Epithelial cell of prostate (primary cell): ENCODE measurements at regions not wholly inside any gene's neighbourhood (a gene's known extent, or its start where the extent isn't known, plus 50 kb on each side); places are given as distances from the start of the nearest gene placed in this dataset.
"Not testable (repeated sequence)": the region's sequence is repeated elsewhere in the genome, so short reads cannot be mapped to it uniquely, and the experiment has no call there.

Experiments used
- DNase-seq: peaks from one replicate; pipeline ENCODE4 v3.0.0-alpha.2; 2011; ENCODE audit warnings: low read depth, low spot score
- H3K27ac ChIP-seq: fragments of 450-650 bp; 2 replicates; pipeline ENCODE4 v1.5.1; 2017; ENCODE audit warnings: mild to moderate bottlenecking

- no peak for DNase-seq
- H3K27ac ChIP-seq: no peak overlapping the region
Measured at GRCh38 chr15:81940467-81941451, 105.1 kb downstream of the MEX3B start.

GRCh38 chr15:81939604-81940440, 106.0 kb downstream of the MEX3B start:
- no peak overlapping the region for H3K27ac ChIP-seq
- DNase-seq: peak; percentile 24

DNA sequence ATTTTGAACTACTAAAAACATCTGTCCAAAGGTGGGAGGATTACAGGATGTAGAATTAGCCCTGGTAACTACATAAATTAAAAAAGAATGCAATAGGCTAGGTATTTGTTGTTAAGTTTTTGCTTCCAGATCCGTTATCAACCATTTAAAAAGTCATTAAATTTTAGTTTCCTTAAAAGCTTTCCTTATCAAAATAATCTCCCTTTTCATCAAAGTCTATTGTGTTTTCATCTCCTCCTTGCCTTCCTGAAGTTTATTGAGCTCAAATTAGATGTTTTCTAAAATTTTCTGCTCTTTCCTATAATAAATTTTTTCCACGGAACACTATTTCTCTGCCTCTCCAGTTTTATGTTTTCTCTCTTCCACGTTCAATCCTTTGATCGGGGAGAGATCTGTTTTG, 108.6 kb downstream of the MEX3B start:
- no peak overlapping the region for H3K27ac ChIP-seq
- DNase-seq: no peak

DNA sequence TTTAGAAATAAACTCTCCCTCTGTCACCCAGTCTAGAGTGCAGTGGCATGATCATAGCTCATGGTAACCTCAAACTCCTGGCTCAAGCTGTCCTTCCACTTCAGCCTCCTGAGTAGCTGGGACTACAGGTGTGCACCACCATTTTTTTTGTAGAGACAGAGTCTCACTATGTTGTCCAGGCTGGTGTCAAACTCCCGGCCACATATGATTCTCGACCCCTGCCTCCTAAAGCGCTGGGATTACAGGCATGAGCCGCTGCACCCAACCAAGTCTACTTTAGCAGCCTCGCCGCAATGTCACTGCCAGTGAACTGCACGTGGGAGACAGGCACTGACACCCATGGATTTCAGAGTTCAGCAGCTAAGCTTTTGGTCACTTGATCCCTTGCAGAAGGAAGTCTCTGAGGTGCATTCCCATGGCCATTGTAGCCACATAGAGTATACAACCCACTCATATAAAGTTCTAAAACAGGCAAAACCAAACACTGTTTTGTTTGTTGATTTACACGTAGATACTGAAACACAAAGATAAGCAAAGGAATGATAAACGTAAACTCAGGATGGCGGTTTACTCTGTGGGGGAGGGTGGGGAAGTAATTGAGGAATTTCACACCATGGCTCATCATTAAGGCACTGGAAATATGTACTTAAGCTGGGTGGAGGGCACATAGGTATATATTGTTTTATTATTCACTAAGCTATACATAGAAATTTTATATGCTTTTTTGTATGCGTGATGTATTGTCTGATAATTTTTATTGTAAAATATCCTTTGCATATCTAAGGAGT, 115.0 kb downstream of the MEX3B start:
- no peak overlapping the region for H3K27ac ChIP-seq
- DNase-seq: no peak

- no peak overlapping the region for H3K27ac ChIP-seq
- no peak for DNase-seq
Measured at GRCh38 chr15:81929557-81929956, 116.3 kb downstream of the MEX3B start.

GRCh38 chr15:81926981-81927380, 118.8 kb downstream of the MEX3B start:
- H3K27ac ChIP-seq: no peak overlapping the region
- DNase-seq: no peak

- no peak overlapping the region for H3K27ac ChIP-seq
- no peak for DNase-seq
Measured at GRCh38 chr15:81924729-81925128, 121.1 kb downstream of the MEX3B start.

DNA sequence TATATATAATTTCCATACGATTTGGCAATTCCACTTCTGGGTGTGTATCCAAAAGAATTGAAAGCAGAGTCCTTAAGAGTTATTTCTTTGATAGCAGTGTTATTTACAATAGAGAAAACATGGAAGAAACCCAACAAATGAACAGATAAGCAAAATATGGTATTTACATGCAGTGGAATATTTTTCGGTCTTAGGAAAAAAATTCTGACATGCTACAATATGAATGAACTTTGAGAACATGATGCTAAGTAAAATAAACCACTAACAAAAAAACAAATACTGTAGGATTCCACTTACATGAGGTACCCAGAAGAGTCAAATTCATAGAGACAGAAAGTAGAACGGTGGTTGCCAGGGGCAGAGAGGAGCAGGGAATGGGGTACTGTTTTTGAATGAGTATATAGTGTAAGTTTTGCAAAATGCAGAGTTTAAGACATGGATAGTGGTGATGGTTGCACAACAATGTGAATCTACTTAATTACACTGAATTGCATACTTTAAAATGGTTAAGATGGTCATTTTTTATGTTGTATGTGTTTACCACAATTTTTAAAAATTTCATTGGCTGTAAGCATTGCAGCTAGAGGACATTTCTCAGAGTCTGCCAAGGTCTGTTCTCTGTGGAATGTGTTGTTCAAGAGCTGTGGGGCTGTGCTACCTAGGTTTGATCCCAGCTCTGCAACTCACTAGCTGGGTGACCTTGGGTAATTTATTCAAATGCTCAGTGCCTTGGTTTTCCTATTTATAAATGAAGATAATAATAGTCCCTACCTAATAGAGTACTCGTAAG, 122.1 kb downstream of the MEX3B start:
- no peak overlapping the region for H3K27ac ChIP-seq
- no peak for DNase-seq

DNA sequence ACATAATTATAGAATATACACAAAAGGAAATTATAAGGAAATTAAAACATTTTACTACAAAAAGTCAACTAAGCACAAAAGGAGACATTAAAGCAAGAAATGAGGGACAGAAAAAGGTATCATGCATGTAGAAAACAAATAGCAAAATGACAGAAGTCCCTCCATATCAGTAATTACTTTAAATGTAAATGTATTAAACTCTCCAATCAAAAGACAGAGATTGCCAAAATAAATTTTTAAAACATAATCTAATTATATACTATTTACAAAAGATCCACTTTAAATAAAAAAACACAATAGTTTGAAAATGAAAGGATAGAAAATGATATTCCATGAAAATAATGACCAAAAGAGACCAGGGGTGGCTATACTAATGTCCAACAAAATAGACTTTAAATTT, 123.7 kb downstream of the MEX3B start:
- H3K27ac ChIP-seq: no peak overlapping the region
- no peak for DNase-seq

DNA sequence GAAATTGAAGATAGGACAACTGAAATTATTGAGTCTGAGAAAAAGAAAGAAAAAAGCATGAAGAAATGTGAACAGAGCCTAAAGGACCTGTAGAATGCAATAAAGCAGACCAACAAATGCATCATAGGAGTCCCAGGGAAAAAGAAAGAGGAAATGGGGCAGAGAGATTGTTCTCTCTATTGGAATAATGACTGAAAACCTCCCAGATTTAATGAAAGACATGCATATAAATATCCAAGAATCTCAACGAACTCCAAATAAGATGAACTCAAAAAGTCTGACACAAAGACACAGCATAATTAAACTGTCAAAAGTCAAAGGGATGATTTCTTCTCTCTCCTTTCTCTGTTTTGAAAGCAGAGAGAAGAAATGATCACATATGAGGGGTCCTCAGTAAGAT, 124.7 kb downstream of the MEX3B start:
- no peak overlapping the region for H3K27ac ChIP-seq
- no peak for DNase-seq

DNA sequence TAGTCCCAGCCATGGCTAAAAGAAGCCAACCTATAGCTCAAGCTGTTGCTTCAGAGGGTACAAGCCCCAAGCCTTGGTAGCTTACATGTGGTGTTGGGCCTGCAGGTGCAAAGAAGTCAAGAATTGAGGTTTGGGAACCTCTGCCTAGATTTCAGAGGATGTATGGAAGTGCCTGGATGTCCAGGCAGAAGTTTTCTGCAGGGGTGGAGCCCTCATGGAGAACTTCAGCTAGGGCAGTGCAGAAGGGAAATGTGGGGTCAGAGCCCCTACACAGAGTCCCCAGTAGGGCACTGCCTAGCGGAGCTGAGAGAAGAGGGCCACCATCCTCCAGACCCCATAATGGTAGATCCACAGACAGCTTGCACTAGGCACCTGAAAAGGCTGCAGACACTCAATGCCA, 127.1 kb downstream of the MEX3B start:
- not testable (repeated sequence) for H3K27ac ChIP-seq, DNase-seq

DNA sequence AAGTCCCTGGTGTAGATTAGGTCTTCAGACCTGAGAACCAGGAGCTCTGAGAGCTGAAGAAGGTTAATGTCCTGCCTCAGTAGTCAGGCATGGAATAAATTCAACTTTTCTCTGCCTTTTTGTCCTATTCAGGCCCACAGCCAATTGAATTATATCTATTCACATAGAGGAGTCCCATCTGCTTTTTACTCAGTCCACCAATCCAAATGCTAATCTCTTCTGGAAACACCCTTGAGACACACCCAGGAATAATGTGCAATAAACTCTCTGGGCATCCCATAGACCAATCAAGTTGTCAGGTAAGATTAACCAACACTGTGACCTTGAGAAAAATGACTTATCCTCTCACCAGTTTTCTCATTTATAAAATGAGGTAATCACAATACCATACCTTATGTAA, 129.4 kb downstream of the MEX3B start:
- no peak overlapping the region for H3K27ac ChIP-seq
- DNase-seq: no peak

- no peak overlapping the region for H3K27ac ChIP-seq
- DNase-seq: no peak
Measured at GRCh38 chr15:81915990-81916389, 129.8 kb downstream of the MEX3B start.

DNA sequence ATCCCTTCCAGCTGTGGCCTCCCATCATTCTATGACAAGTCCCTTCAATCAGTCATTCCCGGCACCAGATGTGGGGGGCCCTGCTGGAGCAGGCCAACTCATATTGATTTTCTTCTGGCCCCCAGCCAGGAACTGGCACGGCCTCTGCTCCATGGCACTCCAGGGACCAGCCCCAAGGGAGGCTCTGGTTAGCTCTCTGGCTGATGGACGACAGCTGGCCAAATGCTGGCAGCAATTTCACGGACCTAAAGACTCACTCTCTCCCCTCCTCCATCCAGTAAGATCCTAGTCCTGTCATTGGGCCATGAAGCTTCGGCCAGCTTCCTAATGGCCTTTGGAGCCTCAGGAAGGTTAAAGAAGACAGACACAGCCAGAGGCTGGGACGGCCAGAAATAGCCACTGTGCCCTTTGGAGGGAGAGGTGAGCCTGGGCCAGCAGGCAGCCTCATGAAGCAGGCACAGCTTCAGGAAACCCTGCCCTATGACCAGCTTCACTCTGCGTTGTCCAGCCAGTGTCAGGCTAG, 131.0 kb downstream of the MEX3B start:
- H3K27ac ChIP-seq: no peak overlapping the region
- no peak for DNase-seq

DNA sequence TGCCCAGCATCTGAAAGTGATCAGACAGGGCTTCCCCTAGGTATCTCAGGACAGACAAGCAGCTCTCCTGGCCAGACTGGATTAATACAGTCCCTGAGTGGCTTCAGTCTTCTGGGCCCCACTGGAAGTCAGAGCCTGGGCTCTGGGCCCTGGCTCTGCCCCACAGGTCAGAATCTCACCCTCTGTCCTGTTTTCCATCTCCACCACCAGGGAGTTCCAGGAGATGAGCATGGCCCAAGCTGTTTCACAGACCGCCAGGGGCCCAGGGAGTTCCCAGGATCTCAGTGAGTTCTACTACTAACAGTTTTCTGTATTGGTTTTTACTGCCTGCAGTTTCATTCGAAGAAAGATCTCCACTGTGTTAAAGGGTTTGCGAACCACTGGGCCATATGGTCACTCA, 131.5 kb downstream of the MEX3B start:
- DNase-seq: no peak
- H3K27ac ChIP-seq: no peak overlapping the region

DNA sequence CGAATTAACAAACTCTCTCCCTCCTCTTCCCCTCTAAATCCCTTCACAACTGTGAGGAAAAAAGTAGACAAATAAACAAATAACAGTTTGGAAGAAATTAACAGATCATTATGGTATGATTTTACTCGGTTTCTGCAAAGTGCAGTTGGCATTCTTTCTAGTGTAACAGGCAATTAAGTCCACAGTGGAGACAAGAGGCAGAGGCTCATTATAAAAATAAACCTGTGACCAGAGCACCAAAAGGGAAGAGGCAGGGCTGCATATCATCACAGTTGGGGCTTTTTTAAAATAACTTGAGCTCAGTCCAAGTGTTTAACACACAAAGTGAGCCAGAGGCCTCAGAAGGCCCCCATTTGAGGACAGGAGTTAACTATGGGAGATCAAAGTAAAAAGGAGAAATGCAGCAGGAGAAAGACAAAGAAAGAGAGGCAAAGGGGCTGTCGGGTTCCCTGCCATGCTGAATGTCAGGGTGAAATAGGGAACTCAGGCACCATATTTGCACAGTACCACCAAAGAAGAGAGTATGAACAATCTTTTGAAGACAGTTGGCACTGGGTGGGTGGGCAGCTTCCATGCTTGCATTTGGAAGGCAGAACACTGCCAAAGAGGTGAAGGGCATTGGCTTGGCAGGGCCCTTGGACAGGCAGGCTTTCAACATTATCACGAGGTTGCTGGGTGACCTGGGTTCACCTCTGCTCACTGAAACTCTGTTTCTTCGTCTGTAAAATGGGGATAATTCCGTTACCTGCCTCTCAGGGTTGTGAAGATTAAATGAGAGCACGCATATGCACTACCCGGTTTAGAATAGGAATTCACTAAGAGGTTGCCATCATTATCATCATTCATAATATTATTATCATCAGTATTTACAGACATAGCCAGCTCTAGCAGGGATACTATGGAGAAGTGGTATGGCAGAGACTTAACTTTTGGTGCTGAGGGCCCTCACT, 134.5 kb downstream of the MEX3B start:
- H3K27ac ChIP-seq: no peak overlapping the region
- no peak for DNase-seq

DNA sequence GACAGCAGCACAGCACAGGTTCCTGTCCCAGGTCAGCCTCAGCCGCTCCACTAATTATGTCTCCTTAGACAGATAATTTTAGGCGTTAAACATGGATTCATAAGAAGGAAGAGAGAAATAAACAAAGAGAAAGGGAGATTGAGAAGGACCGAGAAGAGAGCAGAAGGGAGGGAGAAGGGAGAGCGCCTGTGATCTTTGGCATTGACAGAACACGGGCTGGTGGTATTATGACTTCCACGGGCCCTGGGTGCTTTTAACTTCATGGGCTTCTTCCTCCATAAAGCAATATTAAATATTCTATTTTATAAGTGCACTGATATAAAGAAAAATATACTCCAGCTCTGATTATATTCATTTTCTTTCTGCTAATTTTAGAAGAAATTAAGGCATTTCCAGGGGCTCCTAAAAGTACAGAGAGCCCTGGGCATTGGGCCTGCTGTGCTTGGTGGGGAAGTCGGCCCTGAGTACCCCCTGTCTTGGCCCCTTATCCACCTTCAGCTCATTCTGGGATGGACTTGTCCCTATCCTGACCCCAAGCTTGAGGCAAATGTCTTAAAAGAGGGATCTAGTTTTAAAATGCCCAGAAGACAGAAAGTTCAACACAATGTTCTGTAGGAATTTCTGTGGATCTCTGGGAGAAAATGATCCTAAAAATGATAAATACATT, 135.3 kb downstream of the MEX3B start:
- no peak for DNase-seq
- no peak overlapping the region for H3K27ac ChIP-seq

GRCh38 chr15:81909011-81909358, 136.8 kb downstream of the MEX3B start:
- H3K27ac ChIP-seq: no peak overlapping the region
- no peak for DNase-seq
